Astrocyte (in vitro differentiated cells and primary cell): ENCODE measurements at regions not wholly inside any gene's neighbourhood (a gene's known extent, or its start where the extent isn't known, plus 50 kb on each side); places are given as distances from the start of the nearest gene placed in this dataset.
"Not testable (repeated sequence)": the region's sequence is repeated elsewhere in the genome, so short reads cannot be mapped to it uniquely, and the experiment has no call there.

ENCODE experiments used
- DNase-seq: peaks from one replicate; pipeline ENCODE4 v3.0.0-alpha.2; 2010; ENCODE audit warnings: low read depth
- FAIRE-seq: peaks from 2 replicates; lab custom pipeline; 2011; peaks lifted over from hg19 to GRCh38; lab: Jason Lieb, UNC
- H2AFZ ChIP-seq: 2 replicates; pipeline ENCODE4 v1.6.0; 2012; ENCODE audit warnings: low read depth, low read length, inconsistent platforms
- H3K27ac ChIP-seq: 2 replicates; pipeline ENCODE4 v1.5.1; 2011; ENCODE audit warnings: low read depth, low read length, inconsistent platforms
- H3K27me3 ChIP-seq: 2 replicates; pipeline ENCODE4 v1.6.0; 2011; ENCODE audit warnings: low read length, inconsistent platforms; ENCODE audit not compliant: insufficient read depth
- H3K36me3 ChIP-seq: 2 replicates; pipeline ENCODE4 v1.5.1; 2011; ENCODE audit warnings: low read length, inconsistent platforms; ENCODE audit not compliant: insufficient read depth
- H3K4me1 ChIP-seq: 2 replicates; pipeline ENCODE4 v1.5.1; 2011; ENCODE audit warnings: low read length, inconsistent platforms; ENCODE audit not compliant: insufficient read depth
- H3K4me2 ChIP-seq: 2 replicates; pipeline ENCODE4 v1.6.0; 2012; ENCODE audit warnings: low read length, inconsistent platforms
- H3K4me3 ChIP-seq: 2 replicates; pipeline ENCODE4 v1.5.1; 2011; ENCODE audit warnings: low read depth, mild to moderate bottlenecking, low read length, inconsistent platforms; ENCODE audit not compliant: insufficient read depth
- H3K79me2 ChIP-seq: 2 replicates; pipeline ENCODE4 v1.6.0; 2012; ENCODE audit warnings: mild to moderate bottlenecking, low read length, inconsistent platforms; ENCODE audit not compliant: insufficient read depth
- H3K9ac ChIP-seq: 2 replicates; pipeline ENCODE4 v1.6.0; 2012; ENCODE audit warnings: mild to moderate bottlenecking, low read length, inconsistent platforms
- H3K9me3 ChIP-seq: 2 replicates; pipeline ENCODE4 v1.5.1; 2012; ENCODE audit warnings: low read depth, mild to moderate bottlenecking, low read length, inconsistent platforms; ENCODE audit not compliant: insufficient read depth
- H4K20me1 ChIP-seq: 2 replicates; pipeline ENCODE4 v1.6.0; 2012; ENCODE audit warnings: low read length, inconsistent platforms; ENCODE audit not compliant: insufficient read depth
- H3K27ac Mint-ChIP-seq: one replicate; pipeline ENCODE4 v1.8.0; 2021; ENCODE audit warnings: mild to moderate bottlenecking, mixed read lengths; ENCODE audit not compliant: unreplicated experiment
- H3K27me3 Mint-ChIP-seq: one replicate; pipeline ENCODE4 v1.8.0; 2021; ENCODE audit warnings: low read depth, mixed read lengths; ENCODE audit not compliant: unreplicated experiment
- H3K36me3 Mint-ChIP-seq: one replicate; pipeline ENCODE4 v1.8.0; 2021; ENCODE audit warnings: low read depth, mixed read lengths; ENCODE audit not compliant: unreplicated experiment
- H3K4me1 Mint-ChIP-seq: one replicate; pipeline ENCODE4 v1.8.0; 2021; ENCODE audit warnings: low read depth, mixed read lengths; ENCODE audit not compliant: unreplicated experiment
- H3K4me3 Mint-ChIP-seq: one replicate; pipeline ENCODE4 v1.8.0; 2021; ENCODE audit warnings: mild to moderate bottlenecking, moderate library complexity, mixed read lengths; ENCODE audit not compliant: unreplicated experiment
- H3K9me3 Mint-ChIP-seq: one replicate; pipeline ENCODE4 v1.8.0; 2021; ENCODE audit warnings: mild to moderate bottlenecking, mixed read lengths; ENCODE audit not compliant: unreplicated experiment

- H2AFZ ChIP-seq, H3K27me3 ChIP-seq, H3K79me2 ChIP-seq, H4K20me1 ChIP-seq, DNase-seq, H3K27ac ChIP-seq, H3K36me3 Mint-ChIP-seq, H3K4me2 ChIP-seq, FAIRE-seq, H3K4me1 ChIP-seq, H3K4me3 ChIP-seq, H3K4me3 Mint-ChIP-seq, H3K36me3 ChIP-seq, H3K9me3 ChIP-seq, H3K27me3 Mint-ChIP-seq, H3K27ac Mint-ChIP-seq, H3K4me1 Mint-ChIP-seq, H3K9me3 Mint-ChIP-seq, H3K9ac ChIP-seq: not testable (repeated sequence)
Measured at GRCh38 chr2:97301771-97302170, 188.8 kb downstream of the ANKRD36 start.
